ENCODE measurements at regions not wholly inside any gene's neighbourhood (a gene's known extent, or its start where the extent isn't known, plus 50 kb on each side); places are given as distances from the start of the nearest gene placed in this dataset.
"Not testable (repeated sequence)": the region's sequence is repeated elsewhere in the genome, so short reads cannot be mapped to it uniquely, and the experiment has no call there.

DNA sequence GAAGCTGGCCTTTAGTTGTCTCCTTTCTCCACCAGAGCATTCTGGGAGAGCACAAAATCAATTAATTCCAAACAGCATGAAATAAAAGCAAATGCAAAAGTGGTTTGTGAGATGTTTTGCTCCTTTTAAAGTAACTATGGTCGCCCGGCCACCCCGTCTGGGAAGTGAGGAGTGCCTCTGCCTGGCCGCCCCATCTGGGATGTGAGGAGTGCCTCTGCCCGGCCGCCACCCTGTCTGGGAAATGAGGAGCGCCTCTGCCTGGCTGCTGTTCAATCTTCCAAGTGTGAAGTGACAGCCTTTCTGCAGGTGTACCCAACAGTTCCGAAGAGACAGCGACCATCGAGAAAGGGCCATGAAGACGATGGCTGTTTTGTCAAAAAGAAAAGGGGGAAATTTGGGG lies 381.3 kb upstream of the FGF16 start:
- Histone ChIP-seq H3K27ac (no peak overlapping the region), H3K27me3 (no peaks in the 10 kb centered on the region), H3K36me3 (replicated peaks in 1 of 2) (no peaks in the 10 kb centered on the region), H3K4me1 (replicated peaks in 1 of 2) (no peaks in the 10 kb centered on the region), H3K9me3 (replicated peaks in 1 of 3) (no peaks in the 10 kb centered on the region), H3K4me3 (no peak overlapping the region)
- 66 to 87% (median 74%) methylated on average over 7 to 11 of the region's 11 CpGs for WGBS, 4 donors
- no peak for DNase-seq
- TF ChIP-seq, protein P1, sequence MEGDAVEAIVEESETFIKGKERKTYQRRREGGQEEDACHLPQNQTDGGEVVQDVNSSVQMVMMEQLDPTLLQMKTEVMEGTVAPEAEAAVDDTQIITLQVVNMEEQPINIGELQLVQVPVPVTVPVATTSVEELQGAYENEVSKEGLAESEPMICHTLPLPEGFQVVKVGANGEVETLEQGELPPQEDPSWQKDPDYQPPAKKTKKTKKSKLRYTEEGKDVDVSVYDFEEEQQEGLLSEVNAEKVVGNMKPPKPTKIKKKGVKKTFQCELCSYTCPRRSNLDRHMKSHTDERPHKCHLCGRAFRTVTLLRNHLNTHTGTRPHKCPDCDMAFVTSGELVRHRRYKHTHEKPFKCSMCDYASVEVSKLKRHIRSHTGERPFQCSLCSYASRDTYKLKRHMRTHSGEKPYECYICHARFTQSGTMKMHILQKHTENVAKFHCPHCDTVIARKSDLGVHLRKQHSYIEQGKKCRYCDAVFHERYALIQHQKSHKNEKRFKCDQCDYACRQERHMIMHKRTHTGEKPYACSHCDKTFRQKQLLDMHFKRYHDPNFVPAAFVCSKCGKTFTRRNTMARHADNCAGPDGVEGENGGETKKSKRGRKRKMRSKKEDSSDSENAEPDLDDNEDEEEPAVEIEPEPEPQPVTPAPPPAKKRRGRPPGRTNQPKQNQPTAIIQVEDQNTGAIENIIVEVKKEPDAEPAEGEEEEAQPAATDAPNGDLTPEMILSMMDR (IDR thresholded peaks at IDR 0.05), result no peak
- no peak for TF ChIP-seq POLR2A (IDR thresholded peaks at IDR 0.05)
- intact Hi-C loops (cut with DNase I), result no loop called here

DNA sequence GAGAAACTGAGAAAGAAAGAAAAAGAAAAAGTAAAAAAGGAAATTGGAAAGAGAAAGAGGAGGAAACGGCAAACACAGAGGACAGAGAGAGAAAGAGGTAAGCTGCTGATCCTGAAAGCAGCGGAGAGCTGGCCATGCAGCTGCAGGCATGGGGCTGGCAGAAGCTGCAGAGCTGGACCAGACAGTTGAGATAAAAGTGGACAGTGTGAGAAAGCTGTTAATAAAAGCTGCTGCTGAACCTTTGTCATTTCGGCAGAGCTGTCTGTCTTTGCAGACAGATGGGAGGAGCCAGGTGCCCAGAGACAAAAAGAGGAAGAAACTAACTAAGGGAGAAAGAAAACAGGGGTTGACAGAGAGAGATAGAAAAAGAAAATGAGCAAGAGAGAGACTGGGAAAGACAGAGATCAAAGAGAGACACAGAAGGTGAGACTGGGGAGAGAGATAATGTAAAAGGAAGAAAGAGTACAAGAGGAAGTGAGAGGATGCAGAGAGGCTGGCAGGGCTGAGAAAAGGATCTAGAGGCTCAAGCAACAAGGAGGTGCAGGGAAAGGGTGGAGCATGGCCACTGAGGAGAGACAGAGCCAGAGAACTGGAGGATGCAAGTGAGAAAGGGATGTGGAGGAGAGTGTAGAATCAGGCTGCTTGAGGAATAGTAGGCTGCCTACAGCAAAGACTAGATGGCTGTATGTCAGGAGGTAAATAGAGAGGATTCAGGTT lies 376.8 kb upstream of the FGF16 start:
- intact Hi-C loops (cut with DNase I), result no loop called here
- Histone ChIP-seq H3K9me3 (replicated peaks in 1 of 3) (no peaks in the 10 kb centered on the region), H3K27me3 (no peaks in the 10 kb centered on the region), H3K4me3 (no peak overlapping the region), H3K36me3 (replicated peaks in 1 of 2) (no peaks in the 10 kb centered on the region), H3K4me1 (replicated peaks in 1 of 2) (no peaks in the 10 kb centered on the region), H3K27ac (no peak overlapping the region)
- TF ChIP-seq, protein P1 (IDR thresholded peaks at IDR 0.05), result no peak
- no peak for TF ChIP-seq POLR2A (IDR thresholded peaks at IDR 0.05)
- no peak for DNase-seq
- 11 to 32% (median 20%) methylated on average over 3 of the region's 3 CpGs for WGBS, 4 donors

- no peak overlapping the region for H3K27ac ChIP-seq
- H3K9me3 ChIP-seq (replicated peaks in 1 of 3), result peaks cover 0 to 4% (median 0%) of the 10 kb centered on the region in 3 donors
- no peak for DNase-seq
- no peak for TF ChIP-seq POLR2A (IDR thresholded peaks at IDR 0.05)
- TF ChIP-seq, protein P1 (IDR thresholded peaks at IDR 0.05), result no peak
- no peaks in the 10 kb centered on the region for H3K4me1 ChIP-seq (replicated peaks in 1 of 2)
- intact Hi-C loops (cut with DNase I), result no loop called here
- H3K4me3 ChIP-seq, result no peak overlapping the region
- H3K27me3 ChIP-seq, result no peaks in the 10 kb centered on the region
- no peaks in the 10 kb centered on the region for H3K36me3 ChIP-seq (replicated peaks in 1 of 2)
- 38 to 71% (median 50%) methylated on average over 1 to 2 of the region's 2 CpGs; no CpG with 5 or more reads in 1 of the 4 donors for WGBS, 4 donors
These were observed 370.3 kb upstream of the FGF16 start for GRCh38 chrX:77076896-77077295.

GRCh38 chrX:77081237-77081636 lies 366.0 kb upstream of the FGF16 start:
- H3K9me3 ChIP-seq (replicated peaks in 1 of 3); H3K4me3 ChIP-seq; intact Hi-C loops (cut with DNase I); H3K27ac ChIP-seq; H3K27me3 ChIP-seq; H3K4me1 ChIP-seq (replicated peaks in 1 of 2); H3K36me3 ChIP-seq (replicated peaks in 1 of 2); DNase-seq: not testable (repeated sequence)
- 0 to 81% (median 66%) methylated on average over 1 to 3 of the region's 3 CpGs for WGBS, 4 donors

DNA sequence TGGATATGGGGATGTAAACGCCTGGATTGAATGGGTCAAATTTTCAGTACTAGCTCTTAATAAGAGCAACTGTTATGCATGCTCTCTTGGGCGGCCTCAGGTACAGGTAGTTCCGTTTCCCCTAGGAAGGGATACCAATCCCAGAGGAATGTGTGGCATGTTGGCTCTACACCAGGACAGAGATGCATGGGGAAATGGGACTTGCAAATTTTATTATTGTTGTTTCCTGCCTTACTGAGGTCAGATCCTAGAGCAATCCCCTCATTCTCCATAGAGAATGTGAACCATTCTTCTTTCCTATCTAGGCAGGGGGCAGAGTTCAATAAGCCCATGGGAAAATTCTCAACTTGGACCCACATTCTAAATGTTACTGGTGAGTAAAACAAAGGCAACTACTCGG lies 361.8 kb upstream of the FGF16 start:
- TF ChIP-seq POLR2A (IDR thresholded peaks at IDR 0.05), result no peak
- TF ChIP-seq, protein P1 (IDR thresholded peaks at IDR 0.05), result no peak
- Histone ChIP-seq H3K9me3 (replicated peaks in 1 of 3) (peaks cover 0 to 6% (median 0%) of the 10 kb centered on the region in 3 donors), H3K4me1 (replicated peaks in 1 of 2) (no peaks in the 10 kb centered on the region), H3K27ac (no peak overlapping the region), H3K27me3 (peaks cover 5% of the 10 kb centered on the region), H3K36me3 (replicated peaks in 1 of 2) (no peaks in the 10 kb centered on the region), H3K4me3 (no peak overlapping the region)
- intact Hi-C loops (cut with DNase I), result no loop called here
- WGBS, 4 donors, result 52 to 64% (median 60%) methylated on average over 4 of the region's 4 CpGs
- DNase-seq, result no peak

Measured in adrenal gland (tissue), 9 donors.